ENCODE measurements at regions not wholly inside any gene's neighbourhood (a gene's known extent, or its start where the extent isn't known, plus 50 kb on each side); places are given as distances from the start of the nearest gene placed in this dataset.

- TF ChIP-seq CTCF (IDR thresholded peaks at IDR 0.05) (no peak), POLR2A (IDR thresholded peaks at IDR 0.05) (no peak)
These were observed 319.2 kb downstream of the SOX9 start for GRCh38 chr17:72439893-72440502.

Measured in thyroid gland (tissue), 4 donors.